ENCODE measurements at regions not wholly inside any gene's neighbourhood (a gene's known extent, or its start where the extent isn't known, plus 50 kb on each side); places are given as distances from the start of the nearest gene placed in this dataset.

- H3F3A ChIP-seq (ENCODE audit: insufficient read depth, low read length, poor library complexity, severe bottlenecking), result no peaks in the 10 kb centered on the region
- no peaks in the 10 kb centered on the region for H3K79me2 ChIP-seq (replicated peaks; ENCODE audit: insufficient read depth, low read length)
- peaks cover 4% of the 10 kb centered on the region for H3K9me3 ChIP-seq (ENCODE audit: low read length)
- H3K9me2 ChIP-seq (ENCODE audit: insufficient read depth, low read length), result no peaks in the 10 kb centered on the region
- no peaks in the 10 kb centered on the region for H3K36me3 ChIP-seq (ENCODE audit: insufficient read depth, low read length)
- TF ChIP-seq TAF1 (IDR thresholded peaks at IDR 0.05; ENCODE audit: low read depth) (no peak), EZH2 (IDR thresholded peaks at IDR 0.05; ENCODE audit: borderline replicate concordance, insufficient read depth, low read length, poor library complexity, severe bottlenecking) (no peak), REST (IDR thresholded peaks at IDR 0.05; ENCODE audit: borderline replicate concordance) (no peak), EP300 (conservative IDR thresholded peaks at IDR 0.05; ENCODE audit: poor library complexity, severe bottlenecking) (no peak), POLR2AphosphoS5 (IDR thresholded peaks at IDR 0.05) (no peak), MXI1 (conservative IDR thresholded peaks at IDR 0.05; ENCODE audit: poor library complexity, severe bottlenecking) (no peak), SMC3 (conservative IDR thresholded peaks at IDR 0.05; ENCODE audit: poor library complexity) (no peak), RAD21 (conservative IDR thresholded peaks at IDR 0.05) (no peak)
- TF ChIP-seq, protein P1, sequence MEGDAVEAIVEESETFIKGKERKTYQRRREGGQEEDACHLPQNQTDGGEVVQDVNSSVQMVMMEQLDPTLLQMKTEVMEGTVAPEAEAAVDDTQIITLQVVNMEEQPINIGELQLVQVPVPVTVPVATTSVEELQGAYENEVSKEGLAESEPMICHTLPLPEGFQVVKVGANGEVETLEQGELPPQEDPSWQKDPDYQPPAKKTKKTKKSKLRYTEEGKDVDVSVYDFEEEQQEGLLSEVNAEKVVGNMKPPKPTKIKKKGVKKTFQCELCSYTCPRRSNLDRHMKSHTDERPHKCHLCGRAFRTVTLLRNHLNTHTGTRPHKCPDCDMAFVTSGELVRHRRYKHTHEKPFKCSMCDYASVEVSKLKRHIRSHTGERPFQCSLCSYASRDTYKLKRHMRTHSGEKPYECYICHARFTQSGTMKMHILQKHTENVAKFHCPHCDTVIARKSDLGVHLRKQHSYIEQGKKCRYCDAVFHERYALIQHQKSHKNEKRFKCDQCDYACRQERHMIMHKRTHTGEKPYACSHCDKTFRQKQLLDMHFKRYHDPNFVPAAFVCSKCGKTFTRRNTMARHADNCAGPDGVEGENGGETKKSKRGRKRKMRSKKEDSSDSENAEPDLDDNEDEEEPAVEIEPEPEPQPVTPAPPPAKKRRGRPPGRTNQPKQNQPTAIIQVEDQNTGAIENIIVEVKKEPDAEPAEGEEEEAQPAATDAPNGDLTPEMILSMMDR (IDR thresholded peaks at IDR 0.05; ENCODE audit: poor library complexity, severe bottlenecking), result no peak
- H3K9ac ChIP-seq (ENCODE audit: low read length), result no peak overlapping the region
- no peak overlapping the region for H3K27ac ChIP-seq (ENCODE audit: low read length)
- no peak overlapping the region for H2AFZ ChIP-seq (ENCODE audit: low read depth, low read length)
- no peaks in the 10 kb centered on the region for H4K20me1 ChIP-seq (ENCODE audit: insufficient read depth)
- H3K4me3 ChIP-seq (ENCODE audit: low read length), result no peak overlapping the region
- H3K4me2 ChIP-seq (ENCODE audit: low read length), result no peak overlapping the region
- no peaks in the 10 kb centered on the region for H3K27me3 ChIP-seq (ENCODE audit: insufficient read depth, low read depth, low read length)
These were observed 134.4 kb upstream of the DAZL start for GRCh38 chr3:16739541-16740105.

DNA sequence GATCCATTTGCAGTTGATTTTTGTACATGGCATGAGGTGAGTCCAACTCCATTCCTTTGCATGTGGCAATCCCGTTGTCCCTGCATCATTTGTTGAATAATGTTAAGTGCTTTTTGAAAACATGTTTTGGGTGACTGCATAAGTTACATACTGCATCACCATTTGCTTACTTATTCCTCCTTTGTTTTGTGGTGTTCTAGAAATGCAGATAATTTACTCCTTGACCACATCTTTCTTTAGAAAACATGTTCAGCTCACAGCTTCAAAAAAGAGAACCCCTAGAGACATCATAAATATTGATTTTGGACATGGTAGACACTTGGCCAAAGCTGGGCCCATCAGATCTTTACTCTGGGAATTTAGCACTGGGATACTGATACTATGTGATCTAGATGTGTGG is 135.3 kb upstream of the DAZL start:
- Histone ChIP-seq H3F3A (ENCODE audit: insufficient read depth, low read length, poor library complexity, severe bottlenecking) (no peaks in the 10 kb centered on the region), H3K9me2 (ENCODE audit: insufficient read depth, low read length) (no peaks in the 10 kb centered on the region), H2AFZ (ENCODE audit: low read depth, low read length) (no peak overlapping the region), H3K4me3 (ENCODE audit: low read length) (no peak overlapping the region), H3K79me2 (replicated peaks; ENCODE audit: insufficient read depth, low read length) (no peaks in the 10 kb centered on the region), H3K9me3 (ENCODE audit: low read length) (peaks cover 4% of the 10 kb centered on the region), H4K20me1 (ENCODE audit: insufficient read depth) (no peaks in the 10 kb centered on the region), H3K27me3 (ENCODE audit: insufficient read depth, low read depth, low read length) (no peaks in the 10 kb centered on the region), H3K9ac (ENCODE audit: low read length) (no peak overlapping the region), H3K36me3 (ENCODE audit: insufficient read depth, low read length) (no peaks in the 10 kb centered on the region), H3K27ac (ENCODE audit: low read length) (no peak overlapping the region), H3K4me2 (ENCODE audit: low read length) (no peak overlapping the region)
- no peak for TF ChIP-seq TAF1 (IDR thresholded peaks at IDR 0.05; ENCODE audit: low read depth)
- TF ChIP-seq, protein P1 (IDR thresholded peaks at IDR 0.05; ENCODE audit: poor library complexity, severe bottlenecking), result no peak
- TF ChIP-seq EP300 (conservative IDR thresholded peaks at IDR 0.05; ENCODE audit: poor library complexity, severe bottlenecking), result no peak
- no peak for TF ChIP-seq REST (IDR thresholded peaks at IDR 0.05; ENCODE audit: borderline replicate concordance)
- no peak for TF ChIP-seq MXI1 (conservative IDR thresholded peaks at IDR 0.05; ENCODE audit: poor library complexity, severe bottlenecking)
- no peak for TF ChIP-seq POLR2AphosphoS5 (IDR thresholded peaks at IDR 0.05)
- TF ChIP-seq SMC3 (conservative IDR thresholded peaks at IDR 0.05; ENCODE audit: poor library complexity), result no peak
- no peak for TF ChIP-seq RAD21 (conservative IDR thresholded peaks at IDR 0.05)
- no peak for TF ChIP-seq EZH2 (IDR thresholded peaks at IDR 0.05; ENCODE audit: borderline replicate concordance, insufficient read depth, low read length, poor library complexity, severe bottlenecking)
